GM12878 (cell line): ENCODE measurements at regions not wholly inside any gene's neighbourhood (a gene's known extent, or its start where the extent isn't known, plus 50 kb on each side); places are given as distances from the start of the nearest gene placed in this dataset.

ENCODE experiments used
- ATAC-seq: fragments of 200-7000 bp; cut with Tn5 transposase; 3 replicates; pipeline ENCODE4 v1.9.1; 2020; ENCODE audit warnings: mild to moderate bottlenecking, moderate library complexity
- BruUV-seq: library from RNA; stranded (reverse); fragments of 400-500 nt; replicated peaks from 2 replicates; lab custom pipeline; 2021; lab: Mats Ljungman, UMichigan
- CTCF ChIA-PET: fragments of 300-600 bp; sonication (Branson Sonifier 250); formaldehyde crosslinking; extraction: SDS; loops from one replicate; lab custom pipeline; 2021; ENCODE audit warnings: inconsistent platforms; lab: Yijun Ruan, JAX
- POLR2A ChIA-PET: fragments of 350-600 bp; formaldehyde crosslinking; extraction: SDS; loops from one replicate; lab custom pipeline; 2021; ENCODE audit warnings: inconsistent platforms; lab: Charles Lee
- RAD21 ChIA-PET: fragments of 300-600 bp; sonication (Branson Sonifier 250); formaldehyde crosslinking; loops from one replicate; lab custom pipeline; 2023; ENCODE audit warnings: antibody characterized with exemption; ENCODE audit not compliant: unreplicated experiment; lab: Charles Lee
- SMC1A ChIA-PET: fragments of 300-600 bp; sonication (Branson Sonifier 250); formaldehyde crosslinking; loops from one replicate; lab custom pipeline; 2023; ENCODE audit not compliant: unreplicated experiment, uncharacterized antibody; lab: Charles Lee
- DNase-seq: peaks from one replicate; pipeline ENCODE4 v3.0.0-alpha.2; 2011; ENCODE audit warnings: low read depth, low spot score
- FAIRE-seq: peaks from 3 replicates; lab custom pipeline; 2011; peaks lifted over from hg19 to GRCh38; lab: Jason Lieb, UNC
- H2AFZ ChIP-seq: 2 replicates; pipeline ENCODE4 v1.6.0; 2011; ENCODE audit warnings: low read depth, low read length, control low read depth; ENCODE audit not compliant: control insufficient read depth
- H3K27ac ChIP-seq: 2 replicates; pipeline ENCODE4 v1.5.1; 2011; ENCODE audit warnings: control low read depth; ENCODE audit not compliant: control insufficient read depth, insufficient read depth
- H3K27me3 ChIP-seq, 2 experiments: replicated peaks in 1 of 2; 2 replicates each; pipeline versions ENCODE4 v1.6.0 to v1.6.1; 2011; ENCODE audit warnings: low read length in 1 of 2; ENCODE audit not compliant: control insufficient read depth in 2 of 2, insufficient read depth in 2 of 2
- H3K36me3 ChIP-seq, 2 experiments: 2 replicates each; pipeline ENCODE4 v1.5.1; 2011; ENCODE audit warnings: low read length in 1 of 2; ENCODE audit not compliant: control insufficient read depth in 2 of 2, insufficient read depth in 2 of 2
- H3K4me1 ChIP-seq: 2 replicates; pipeline ENCODE4 v1.6.1; 2011; ENCODE audit warnings: mild to moderate bottlenecking, low read length, moderate library complexity, mixed read lengths; ENCODE audit not compliant: control insufficient read depth, insufficient read depth
- H3K4me2 ChIP-seq: 2 replicates; pipeline ENCODE4 v1.6.0; 2011; ENCODE audit warnings: control low read depth; ENCODE audit not compliant: control insufficient read depth, insufficient read depth
- H3K4me3 ChIP-seq: fragments of 200-600 bp; sonication (generic); 2 replicates; pipeline ENCODE4 v1.5.1; 2016
- H3K79me2 ChIP-seq: 2 replicates; pipeline ENCODE4 v1.6.0; 2011; ENCODE audit warnings: low read length; ENCODE audit not compliant: control insufficient read depth, insufficient read depth
- H3K9ac ChIP-seq: 2 replicates; pipeline ENCODE4 v1.8.0; 2011; ENCODE audit warnings: low read length, control low read depth, mixed read lengths; ENCODE audit not compliant: control insufficient read depth, insufficient read depth
- H3K9me3 ChIP-seq: replicated peaks from 3 replicates; pipeline ENCODE4 v1.5.1; 2011; ENCODE audit warnings: mild to moderate bottlenecking, low read length; ENCODE audit not compliant: control insufficient read depth, insufficient read depth
- H4K20me1 ChIP-seq: 2 replicates; pipeline ENCODE4 v1.6.0; 2011; ENCODE audit not compliant: control insufficient read depth, insufficient read depth
- HCFC1 ChIP-seq: fragments of 150-350 bp; IDR thresholded peaks from 2 replicates; pipeline ENCODE4 v1.6.1; 2014; ENCODE audit warnings: low read length
- JUNB ChIP-seq: IDR thresholded peaks from 2 replicates; pipeline ENCODE4 v1.6.1; 2016; ENCODE audit warnings: antibody characterized with exemption, mild to moderate bottlenecking
- NR2C2 ChIP-seq: IDR thresholded peaks from 2 replicates; pipeline ENCODE4 v1.6.1; 2011; ENCODE audit warnings: borderline replicate concordance, low read depth; ENCODE audit not compliant: control insufficient read depth, insufficient read length
- PAX5 ChIP-seq: IDR thresholded peaks from 2 replicates; pipeline ENCODE4 v1.6.1; 2011; ENCODE audit warnings: low read depth, low read length, borderline replicate concordance
- RAD21 ChIP-seq: IDR thresholded peaks from 2 replicates; pipeline ENCODE4 v1.6.1; 2011; ENCODE audit warnings: mild to moderate bottlenecking, low read depth, low read length, moderate library complexity; ENCODE audit not compliant: insufficient read depth
- WGBS: methylation state at CpG from one replicate; pipeline ENCODE4 v1.1.6; 2016; ENCODE audit warnings: low lambda C conversion rate; ENCODE audit not compliant: insufficient replicate concordance, insufficient coverage; ENCODE audit errors: missing lambda C conversion rate; 5-methylcytosine and 5-hydroxymethylcytosine counted together
- in situ Hi-C: fragments of 300-500 bp; cut with MboI; formaldehyde crosslinking; loops from 9 replicates; pipeline ENCODE4 v1.14.3; 2018; ENCODE audit warnings: mixed read lengths
- intact Hi-C: fragments of 100-400 bp; cut with micrococcal nuclease; formaldehyde crosslinking; loops from one replicate; pipeline ENCODE4 v1.14.2; 2022; ENCODE audit not compliant: unreplicated experiment
- TF ChIP-seq, protein P1 (sequence below): fragments of 450-650 bp; IDR thresholded peaks from 2 replicates; pipeline ENCODE4 v1.6.1; 2018; ENCODE audit warnings: mild to moderate bottlenecking, low read depth, moderate library complexity; ENCODE audit not compliant: partially characterized antibody
- TF ChIP-seq, protein P2 (sequence below): IDR thresholded peaks from 2 replicates; pipeline ENCODE4 v1.6.1; 2012; ENCODE audit warnings: mild to moderate bottlenecking, low read depth, low read length
- TF ChIP-seq, protein P3 (sequence below): fragments of 450-650 bp; IDR thresholded peaks from 2 replicates; pipeline ENCODE4 v1.6.1; 2014; ENCODE audit warnings: mild to moderate bottlenecking
- TF ChIP-seq, protein P4 (sequence below): fragments of 450-650 bp; formaldehyde crosslinking; IDR thresholded peaks from 2 replicates; pipeline ENCODE4 v1.4.0; 2020; ENCODE audit warnings: mild to moderate bottlenecking, moderate library complexity

DNA sequence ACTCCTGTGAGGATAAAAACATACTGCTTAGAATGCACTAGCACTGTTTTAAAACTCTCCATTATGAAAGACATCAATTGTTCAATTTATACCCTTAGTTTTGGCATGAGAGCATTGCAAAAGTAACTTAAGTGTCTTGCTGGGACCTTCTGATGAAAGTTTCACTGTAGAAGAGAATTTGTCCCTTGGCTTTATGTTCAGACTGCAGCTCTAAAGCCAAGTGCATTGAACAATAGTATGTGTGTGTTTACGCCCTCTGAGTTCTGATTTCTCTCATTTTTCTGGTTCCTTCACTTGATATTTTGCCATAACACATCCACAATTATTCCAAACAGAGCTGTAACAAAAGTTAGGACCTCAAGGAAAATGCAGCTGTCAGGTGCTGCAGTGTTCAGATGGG is 474.6 kb downstream of the DISC1 start (continued):
- TF ChIP-seq, protein P1, sequence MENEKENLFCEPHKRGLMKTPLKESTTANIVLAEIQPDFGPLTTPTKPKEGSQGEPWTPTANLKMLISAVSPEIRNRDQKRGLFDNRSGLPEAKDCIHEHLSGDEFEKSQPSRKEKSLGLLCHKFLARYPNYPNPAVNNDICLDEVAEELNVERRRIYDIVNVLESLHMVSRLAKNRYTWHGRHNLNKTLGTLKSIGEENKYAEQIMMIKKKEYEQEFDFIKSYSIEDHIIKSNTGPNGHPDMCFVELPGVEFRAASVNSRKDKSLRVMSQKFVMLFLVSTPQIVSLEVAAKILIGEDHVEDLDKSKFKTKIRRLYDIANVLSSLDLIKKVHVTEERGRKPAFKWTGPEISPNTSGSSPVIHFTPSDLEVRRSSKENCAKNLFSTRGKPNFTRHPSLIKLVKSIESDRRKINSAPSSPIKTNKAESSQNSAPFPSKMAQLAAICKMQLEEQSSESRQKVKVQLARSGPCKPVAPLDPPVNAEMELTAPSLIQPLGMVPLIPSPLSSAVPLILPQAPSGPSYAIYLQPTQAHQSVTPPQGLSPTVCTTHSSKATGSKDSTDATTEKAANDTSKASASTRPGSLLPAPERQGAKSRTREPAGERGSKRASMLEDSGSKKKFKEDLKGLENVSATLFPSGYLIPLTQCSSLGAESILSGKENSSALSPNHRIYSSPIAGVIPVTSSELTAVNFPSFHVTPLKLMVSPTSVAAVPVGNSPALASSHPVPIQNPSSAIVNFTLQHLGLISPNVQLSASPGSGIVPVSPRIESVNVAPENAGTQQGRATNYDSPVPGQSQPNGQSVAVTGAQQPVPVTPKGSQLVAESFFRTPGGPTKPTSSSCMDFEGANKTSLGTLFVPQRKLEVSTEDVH: no peak
- TF ChIP-seq, protein P2, sequence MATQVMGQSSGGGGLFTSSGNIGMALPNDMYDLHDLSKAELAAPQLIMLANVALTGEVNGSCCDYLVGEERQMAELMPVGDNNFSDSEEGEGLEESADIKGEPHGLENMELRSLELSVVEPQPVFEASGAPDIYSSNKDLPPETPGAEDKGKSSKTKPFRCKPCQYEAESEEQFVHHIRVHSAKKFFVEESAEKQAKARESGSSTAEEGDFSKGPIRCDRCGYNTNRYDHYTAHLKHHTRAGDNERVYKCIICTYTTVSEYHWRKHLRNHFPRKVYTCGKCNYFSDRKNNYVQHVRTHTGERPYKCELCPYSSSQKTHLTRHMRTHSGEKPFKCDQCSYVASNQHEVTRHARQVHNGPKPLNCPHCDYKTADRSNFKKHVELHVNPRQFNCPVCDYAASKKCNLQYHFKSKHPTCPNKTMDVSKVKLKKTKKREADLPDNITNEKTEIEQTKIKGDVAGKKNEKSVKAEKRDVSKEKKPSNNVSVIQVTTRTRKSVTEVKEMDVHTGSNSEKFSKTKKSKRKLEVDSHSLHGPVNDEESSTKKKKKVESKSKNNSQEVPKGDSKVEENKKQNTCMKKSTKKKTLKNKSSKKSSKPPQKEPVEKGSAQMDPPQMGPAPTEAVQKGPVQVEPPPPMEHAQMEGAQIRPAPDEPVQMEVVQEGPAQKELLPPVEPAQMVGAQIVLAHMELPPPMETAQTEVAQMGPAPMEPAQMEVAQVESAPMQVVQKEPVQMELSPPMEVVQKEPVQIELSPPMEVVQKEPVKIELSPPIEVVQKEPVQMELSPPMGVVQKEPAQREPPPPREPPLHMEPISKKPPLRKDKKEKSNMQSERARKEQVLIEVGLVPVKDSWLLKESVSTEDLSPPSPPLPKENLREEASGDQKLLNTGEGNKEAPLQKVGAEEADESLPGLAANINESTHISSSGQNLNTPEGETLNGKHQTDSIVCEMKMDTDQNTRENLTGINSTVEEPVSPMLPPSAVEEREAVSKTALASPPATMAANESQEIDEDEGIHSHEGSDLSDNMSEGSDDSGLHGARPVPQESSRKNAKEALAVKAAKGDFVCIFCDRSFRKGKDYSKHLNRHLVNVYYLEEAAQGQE: no peak
- TF ChIP-seq NR2C2 (no peak), PAX5 (no peak), RAD21 (no peak)

DNA sequence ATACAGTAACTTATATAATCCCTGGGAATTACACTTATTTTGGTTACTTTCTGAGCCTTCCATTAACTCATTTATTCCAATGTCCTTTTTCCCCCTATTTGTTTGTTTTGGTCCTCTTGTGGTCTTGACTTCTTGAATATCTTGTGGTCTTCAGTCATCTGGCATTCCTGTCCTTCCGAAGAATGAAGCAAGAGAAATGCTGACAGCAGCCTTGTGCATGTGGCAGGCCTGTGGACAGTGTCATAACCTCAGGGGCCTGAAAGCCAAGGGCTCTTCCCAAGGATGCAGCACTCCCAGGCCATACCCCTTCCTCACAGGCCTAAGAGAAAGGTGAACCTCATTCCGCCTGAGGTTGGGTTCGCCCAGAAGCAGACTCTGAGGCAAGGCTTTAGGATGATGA is 470.2 kb downstream of the DISC1 start:
- ChIA-PET SMC1A (no interaction called here), RAD21 (no interaction called here), CTCF (no interaction called here), POLR2A (no interaction called here)
- no peak for DNase-seq
- no peak overlapping the region for H2AFZ ChIP-seq
- H3K4me3 ChIP-seq: no peak overlapping the region
- BruUV-seq: no TSS peak
- H3K4me1 ChIP-seq: no peaks in the 10 kb centered on the region
- in situ Hi-C loops: no loop called here
- ATAC-seq: no peak
- H3K4me2 ChIP-seq: no peak overlapping the region
- no peaks in the 10 kb centered on the region for H4K20me1 ChIP-seq
- H3K9ac ChIP-seq: no peak overlapping the region
- H3K9me3 ChIP-seq: no peaks in the 10 kb centered on the region
- no peaks in the 10 kb centered on the region for H3K79me2 ChIP-seq
- no peaks in the 10 kb centered on the region for H3K27me3 ChIP-seq
- 28% methylated on average over 3 of the region's 3 CpGs for WGBS
- intact Hi-C loops: no loop called here
- no peak overlapping the region for H3K27ac ChIP-seq
- no peak for FAIRE-seq
- H3K36me3 ChIP-seq: no peaks in the 10 kb centered on the region
- TF ChIP-seq, protein P3, sequence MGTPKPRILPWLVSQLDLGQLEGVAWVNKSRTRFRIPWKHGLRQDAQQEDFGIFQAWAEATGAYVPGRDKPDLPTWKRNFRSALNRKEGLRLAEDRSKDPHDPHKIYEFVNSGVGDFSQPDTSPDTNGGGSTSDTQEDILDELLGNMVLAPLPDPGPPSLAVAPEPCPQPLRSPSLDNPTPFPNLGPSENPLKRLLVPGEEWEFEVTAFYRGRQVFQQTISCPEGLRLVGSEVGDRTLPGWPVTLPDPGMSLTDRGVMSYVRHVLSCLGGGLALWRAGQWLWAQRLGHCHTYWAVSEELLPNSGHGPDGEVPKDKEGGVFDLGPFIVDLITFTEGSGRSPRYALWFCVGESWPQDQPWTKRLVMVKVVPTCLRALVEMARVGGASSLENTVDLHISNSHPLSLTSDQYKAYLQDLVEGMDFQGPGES: no peak
- TF ChIP-seq, protein P4, sequence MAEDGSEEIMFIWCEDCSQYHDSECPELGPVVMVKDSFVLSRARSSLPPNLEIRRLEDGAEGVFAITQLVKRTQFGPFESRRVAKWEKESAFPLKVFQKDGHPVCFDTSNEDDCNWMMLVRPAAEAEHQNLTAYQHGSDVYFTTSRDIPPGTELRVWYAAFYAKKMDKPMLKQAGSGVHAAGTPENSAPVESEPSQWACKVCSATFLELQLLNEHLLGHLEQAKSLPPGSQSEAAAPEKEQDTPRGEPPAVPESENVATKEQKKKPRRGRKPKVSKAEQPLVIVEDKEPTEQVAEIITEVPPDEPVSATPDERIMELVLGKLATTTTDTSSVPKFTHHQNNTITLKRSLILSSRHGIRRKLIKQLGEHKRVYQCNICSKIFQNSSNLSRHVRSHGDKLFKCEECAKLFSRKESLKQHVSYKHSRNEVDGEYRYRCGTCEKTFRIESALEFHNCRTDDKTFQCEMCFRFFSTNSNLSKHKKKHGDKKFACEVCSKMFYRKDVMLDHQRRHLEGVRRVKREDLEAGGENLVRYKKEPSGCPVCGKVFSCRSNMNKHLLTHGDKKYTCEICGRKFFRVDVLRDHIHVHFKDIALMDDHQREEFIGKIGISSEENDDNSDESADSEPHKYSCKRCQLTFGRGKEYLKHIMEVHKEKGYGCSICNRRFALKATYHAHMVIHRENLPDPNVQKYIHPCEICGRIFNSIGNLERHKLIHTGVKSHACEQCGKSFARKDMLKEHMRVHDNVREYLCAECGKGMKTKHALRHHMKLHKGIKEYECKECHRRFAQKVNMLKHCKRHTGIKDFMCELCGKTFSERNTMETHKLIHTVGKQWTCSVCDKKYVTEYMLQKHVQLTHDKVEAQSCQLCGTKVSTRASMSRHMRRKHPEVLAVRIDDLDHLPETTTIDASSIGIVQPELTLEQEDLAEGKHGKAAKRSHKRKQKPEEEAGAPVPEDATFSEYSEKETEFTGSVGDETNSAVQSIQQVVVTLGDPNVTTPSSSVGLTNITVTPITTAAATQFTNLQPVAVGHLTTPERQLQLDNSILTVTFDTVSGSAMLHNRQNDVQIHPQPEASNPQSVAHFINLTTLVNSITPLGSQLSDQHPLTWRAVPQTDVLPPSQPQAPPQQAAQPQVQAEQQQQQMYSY (CRISPR knock-in tag): no peak
- TF ChIP-seq HCFC1: no peak
- no peak for TF ChIP-seq JUNB
